Liver (tissue), 8 donors: ENCODE measurements at regions not wholly inside any gene's neighbourhood (a gene's known extent, or its start where the extent isn't known, plus 50 kb on each side); places are given as distances from the start of the nearest gene placed in this dataset.

Source experiments
- DNase-seq: peaks from one replicate; pipeline ENCODE4 v3.0.0-alpha.2; 2017; ENCODE audit warnings: low spot score
- H3K27ac ChIP-seq, 2 donors: one replicate each; pipeline ENCODE4 v1.7.0; 2013; ENCODE audit warnings: inconsistent platforms in 2 of 2, low read length in 2 of 2, control low read depth in 1 of 2, low read depth in 1 of 2, mild to moderate bottlenecking in 1 of 2
- H3K27me3 ChIP-seq, 4 donors: one replicate each; pipeline versions ENCODE4 v1.6.1 to v1.7.0; 2013; ENCODE audit warnings: low read length in 3 of 4, inconsistent platforms in 1 of 4, mild to moderate bottlenecking in 1 of 4, moderate library complexity in 1 of 4; ENCODE audit not compliant: control insufficient read depth in 4 of 4, insufficient read depth in 4 of 4
- H3K36me3 ChIP-seq, 4 donors: one replicate each; pipeline versions ENCODE4 v1.6.1 to v1.7.0; 2013; ENCODE audit warnings: low read length in 3 of 4, mild to moderate bottlenecking in 3 of 4, low read depth in 1 of 4, moderate library complexity in 1 of 4; ENCODE audit not compliant: control insufficient read depth in 4 of 4, insufficient read depth in 3 of 4
- H3K4me1 ChIP-seq, 4 donors: one replicate each; pipeline versions ENCODE4 v1.6.1 to v1.7.0; 2013; ENCODE audit warnings: low read length in 3 of 4, mild to moderate bottlenecking in 3 of 4, moderate library complexity in 1 of 4; ENCODE audit not compliant: control insufficient read depth in 4 of 4, insufficient read depth in 4 of 4
- H3K4me3 ChIP-seq, 3 donors: one replicate each; pipeline versions ENCODE4 v1.6.1 to v1.7.0; 2013; ENCODE audit warnings: low read length in 3 of 3, control low read depth in 1 of 3, low read depth in 1 of 3, mild to moderate bottlenecking in 1 of 3
- H3K9ac ChIP-seq, 2 donors: one replicate each; pipeline ENCODE4 v1.7.0; 2013; ENCODE audit warnings: low read length in 2 of 2, mild to moderate bottlenecking in 2 of 2, moderate library complexity in 2 of 2, control low read depth in 1 of 2, low read depth in 1 of 2
- H3K9me3 ChIP-seq, 4 donors: one replicate each; pipeline versions ENCODE4 v1.6.1 to v1.7.0; 2013; ENCODE audit warnings: low read length in 3 of 4; ENCODE audit not compliant: control insufficient read depth in 4 of 4
- ATF3 ChIP-seq: IDR thresholded peaks from 2 replicates; pipeline ENCODE4 v1.6.1; 2016; ENCODE audit warnings: antibody characterized with exemption
- CTCF ChIP-seq: fragments of 150-350 bp; IDR thresholded peaks from 2 replicates; pipeline ENCODE4 v1.5.1; 2017; ENCODE audit warnings: improper control_type of control experiment, low read depth, low read length; ENCODE audit not compliant: missing input control
- EGR1 ChIP-seq, 2 donors: IDR thresholded peaks; 2 replicates each; pipeline ENCODE4 v1.6.1; 2016 to 2018; ENCODE audit warnings: antibody characterized with exemption in 2 of 2, low read depth in 2 of 2
- FOXA1 ChIP-seq: IDR thresholded peaks from 2 replicates; pipeline ENCODE4 v1.6.1; 2016; ENCODE audit warnings: antibody characterized with exemption
- FOXA2 ChIP-seq: IDR thresholded peaks from 2 replicates; pipeline ENCODE4 v1.6.1; 2016; ENCODE audit warnings: antibody characterized with exemption
- GABPA ChIP-seq, 2 donors: IDR thresholded peaks in 1 of 2; conservative IDR thresholded peaks in 1 of 2; 2 replicates each; pipeline ENCODE4 v1.6.1; 2016; ENCODE audit warnings: antibody characterized with exemption in 2 of 2, mild to moderate bottlenecking in 1 of 2, moderate library complexity in 1 of 2
- HNF4A ChIP-seq, 2 donors: conservative IDR thresholded peaks; 2 replicates each; pipeline ENCODE4 v1.6.1; 2016; ENCODE audit warnings: antibody characterized with exemption in 2 of 2, mild to moderate bottlenecking in 2 of 2
- HNF4G ChIP-seq: IDR thresholded peaks from 2 replicates; pipeline ENCODE4 v1.6.1; 2016; ENCODE audit warnings: antibody characterized with exemption
- JUND ChIP-seq, 2 donors: IDR thresholded peaks; 2 replicates each; pipeline ENCODE4 v1.6.1; 2016; ENCODE audit warnings: antibody characterized with exemption in 2 of 2
- MAX ChIP-seq: IDR thresholded peaks from 2 replicates; pipeline ENCODE4 v1.6.1; 2016; ENCODE audit warnings: antibody characterized with exemption
- NR2F2 ChIP-seq: IDR thresholded peaks from 2 replicates; pipeline ENCODE4 v1.6.1; 2016; ENCODE audit warnings: antibody characterized with exemption
- RAD21 ChIP-seq, 2 donors: IDR thresholded peaks; 2 replicates each; pipeline ENCODE4 v1.6.1; 2016; ENCODE audit warnings: antibody characterized with exemption in 2 of 2, mild to moderate bottlenecking in 2 of 2
- REST ChIP-seq: IDR thresholded peaks from 2 replicates; pipeline ENCODE4 v1.6.1; 2016; ENCODE audit warnings: antibody characterized with exemption, mild to moderate bottlenecking
- RXRA ChIP-seq, 2 donors: IDR thresholded peaks; 2 replicates each; pipeline ENCODE4 v1.6.1; 2017 to 2018; ENCODE audit warnings: antibody characterized with exemption in 2 of 2, mild to moderate bottlenecking in 1 of 2
- SP1 ChIP-seq: IDR thresholded peaks from 2 replicates; pipeline ENCODE4 v1.6.1; 2018; ENCODE audit warnings: antibody characterized with exemption, mild to moderate bottlenecking
- TAF1 ChIP-seq: conservative IDR thresholded peaks from 2 replicates; pipeline ENCODE4 v1.6.1; 2016; ENCODE audit warnings: antibody characterized with exemption, mild to moderate bottlenecking
- YY1 ChIP-seq: IDR thresholded peaks from 2 replicates; pipeline ENCODE4 v1.6.1; 2016; ENCODE audit warnings: antibody characterized with exemption, mild to moderate bottlenecking
- ZBTB33 ChIP-seq: IDR thresholded peaks from 2 replicates; pipeline ENCODE4 v1.6.1; 2016; ENCODE audit warnings: antibody characterized with exemption
- WGBS: extraction: QIAGEN DNeasy Blood & Tissue Kit; methylation state at CpG from one replicate; pipeline ENCODE4 v1.1.7; 2013; 5-methylcytosine and 5-hydroxymethylcytosine counted together
- donor health status: healthy.
- donor health status: healthy.
- donor health status: healthy.
- donor health status: healthy.
- donor health status: healthy.

GRCh38 chr2:5290900-5291546 lies 401.2 kb upstream of the SOX11 start:
- TF ChIP-seq CTCF, result no peak
- no peak for TF ChIP-seq SP1
- TF ChIP-seq FOXA2, result no peak
- no peak for TF ChIP-seq YY1
- TF ChIP-seq TAF1, result no peak
- no peak for TF ChIP-seq EGR1 (IDR thresholded peaks at IDR 0.05; ENCODE audit: low read depth in 2 of 2)
- no peak for TF ChIP-seq HNF4A (conservative IDR thresholded peaks at IDR 0.05)
- TF ChIP-seq FOXA1, result no peak
- no peak for TF ChIP-seq RAD21 (IDR thresholded peaks at IDR 0.05)
- no peak for TF ChIP-seq HNF4G
- TF ChIP-seq GABPA (IDR thresholded peaks at IDR 0.05 in 1 of 2, conservative IDR thresholded peaks at IDR 0.05 in 1 of 2), result no peak
- no peak for TF ChIP-seq JUND (IDR thresholded peaks at IDR 0.05)
- no peak for TF ChIP-seq NR2F2
- no peak for TF ChIP-seq MAX
- TF ChIP-seq RXRA (IDR thresholded peaks at IDR 0.05), result no peak
- no peak for TF ChIP-seq ZBTB33
- TF ChIP-seq ATF3, result no peak
- DNase-seq, result no peak
- no peaks in the 10 kb centered on the region for H3K4me1 ChIP-seq
- H3K36me3 ChIP-seq, result no peaks in the 10 kb centered on the region
- no peak overlapping the region for H3K27ac ChIP-seq
- no peak overlapping the region for H3K9ac ChIP-seq
- WGBS, result 41% methylated on average over 2 of the region's 2 CpGs
- H3K4me3 ChIP-seq, result no peak overlapping the region
- peaks cover 0 to 6% (median 0%) of the 10 kb centered on the region in 4 donors for H3K27me3 ChIP-seq
- H3K9me3 ChIP-seq, result no peaks in the 10 kb centered on the region

GRCh38 chr2:5304640-5305039 lies 387.5 kb upstream of the SOX11 start:
- H3K27ac ChIP-seq, result no peak overlapping the region
- 80% methylated on average over 1 of the region's 1 CpG for WGBS
- no peak for DNase-seq
- no peaks in the 10 kb centered on the region for H3K27me3 ChIP-seq
- no peak overlapping the region for H3K4me3 ChIP-seq
- no peaks in the 10 kb centered on the region for H3K36me3 ChIP-seq
- H3K4me1 ChIP-seq, result no peaks in the 10 kb centered on the region
- no peak overlapping the region for H3K9ac ChIP-seq
- no peaks in the 10 kb centered on the region for H3K9me3 ChIP-seq
- TF ChIP-seq YY1 (no peak), RAD21 (IDR thresholded peaks at IDR 0.05) (no peak), CTCF (no peak), EGR1 (IDR thresholded peaks at IDR 0.05; ENCODE audit: low read depth in 2 of 2) (no peak), RXRA (IDR thresholded peaks at IDR 0.05) (no peak), ZBTB33 (no peak), FOXA1 (no peak), HNF4A (conservative IDR thresholded peaks at IDR 0.05) (no peak), ATF3 (no peak), REST (no peak), SP1 (no peak), TAF1 (no peak), NR2F2 (no peak), FOXA2 (no peak), JUND (IDR thresholded peaks at IDR 0.05) (no peak)
